ENCODE measurements at regions not wholly inside any gene's neighbourhood (a gene's known extent, or its start where the extent isn't known, plus 50 kb on each side); places are given as distances from the start of the nearest gene placed in this dataset.

DNA sequence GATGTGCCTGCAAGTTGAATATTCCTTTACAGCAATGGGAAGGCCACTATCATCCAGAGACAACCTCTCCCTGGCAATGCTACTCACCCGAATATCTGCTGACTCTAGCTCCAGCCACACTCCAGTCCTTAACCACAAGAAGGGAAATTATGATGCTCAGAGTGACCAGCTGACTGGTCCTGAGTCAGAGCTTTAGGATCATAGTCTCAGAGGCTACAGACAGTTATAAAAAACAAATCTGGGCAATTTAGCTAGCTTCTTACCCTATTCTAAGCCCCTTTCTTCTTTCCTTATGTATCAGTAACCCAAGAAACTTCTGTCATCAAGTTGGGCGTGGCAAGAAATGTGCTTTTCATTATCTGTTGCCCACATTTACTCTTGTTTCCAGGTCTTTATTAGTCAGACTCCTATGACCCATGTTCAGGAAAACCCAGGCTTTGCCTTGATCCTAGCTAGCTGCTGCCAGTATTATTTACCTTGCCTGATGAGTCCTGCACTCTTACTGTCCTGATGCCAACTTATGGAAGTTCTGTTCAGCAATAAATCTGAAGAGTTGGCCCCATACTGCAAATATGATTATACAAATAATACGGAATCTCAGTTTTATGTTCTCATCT is 207.0 kb downstream of the TTLL7 start:
- TF ChIP-seq GATA2 (IDR thresholded peaks at IDR 0.05; ENCODE audit: low read depth, low read length), result no peak
- TF ChIP-seq GATA3 (IDR thresholded peaks at IDR 0.05; ENCODE audit: low read depth, low read length), result no peak
